Stimulated activated CD8-positive, alpha-beta memory T cell treated with anti-CD3 and anti-CD28 coated beads, Interleukin-7, amount 100 ng/mL, for 24 hours (primary cell): ENCODE measurements at regions not wholly inside any gene's neighbourhood (a gene's known extent, or its start where the extent isn't known, plus 50 kb on each side); places are given as distances from the start of the nearest gene placed in this dataset.
"Not testable (repeated sequence)": the region's sequence is repeated elsewhere in the genome, so short reads cannot be mapped to it uniquely, and the experiment has no call there.

Source experiments
- DNase-seq: peaks from one replicate; pipeline ENCODE4 v3.0.0-alpha.2; 2020; ENCODE audit warnings: low read depth

- no peak for DNase-seq
Measured at GRCh38 chr4:82247629-82248028, 126.2 kb downstream of the HNRNPD start.

- no peak for DNase-seq
Measured at GRCh38 chr4:82247171-82247570, 126.6 kb downstream of the HNRNPD start.

GRCh38 chr4:82241534-82241933 lies 132.3 kb downstream of the HNRNPD start:
- DNase-seq, result no peak

GRCh38 chr4:82240410-82240809 lies 133.4 kb downstream of the HNRNPD start:
- no peak for DNase-seq

GRCh38 chr4:82237142-82237541 lies 136.6 kb downstream of the HNRNPD start:
- DNase-seq, result not testable (repeated sequence)

- no peak for DNase-seq
Measured at GRCh38 chr4:82235346-82235745, 138.4 kb downstream of the HNRNPD start.

GRCh38 chr4:82232891-82233290 lies 140.9 kb downstream of the HNRNPD start:
- no peak for DNase-seq

- no peak for DNase-seq
Measured at GRCh38 chr4:82231806-82232205, 142.0 kb downstream of the HNRNPD start.

- DNase-seq, result no peak
Measured at GRCh38 chr4:82230306-82230705, 143.5 kb downstream of the HNRNPD start.

- no peak for DNase-seq
Measured at GRCh38 chr4:82225030-82225429, 148.8 kb downstream of the HNRNPD start.

GRCh38 chr4:82223715-82224114 lies 150.1 kb downstream of the HNRNPD start:
- no peak for DNase-seq

GRCh38 chr4:82219346-82219745 lies 154.4 kb downstream of the HNRNPD start:
- no peak for DNase-seq

GRCh38 chr4:82217986-82218715 lies 155.6 kb downstream of the HNRNPD start:
- no peak for DNase-seq

- no peak for DNase-seq
Measured at GRCh38 chr4:82216219-82216618, 157.6 kb downstream of the HNRNPD start.

GRCh38 chr4:82215800-82216199 lies 158.0 kb downstream of the HNRNPD start:
- no peak for DNase-seq

GRCh38 chr4:82215039-82215438 lies 158.8 kb downstream of the HNRNPD start:
- DNase-seq, result no peak

- DNase-seq, result no peak
Measured at GRCh38 chr4:82213485-82214417, 160.0 kb downstream of the HNRNPD start.

- peak; percentile 4 for DNase-seq
Measured at GRCh38 chr4:82201805-82202641, 171.8 kb downstream of the HNRNPD start.

- DNase-seq, result no peak
Measured at GRCh38 chr4:82201303-82201702, 172.5 kb downstream of the HNRNPD start.

- no peak for DNase-seq
Measured at GRCh38 chr4:82200046-82200445, 173.7 kb downstream of the HNRNPD start.

- no peak for DNase-seq
Measured at GRCh38 chr4:82194329-82194728, 179.5 kb downstream of the HNRNPD start.

GRCh38 chr4:82192017-82192673 lies 181.6 kb downstream of the HNRNPD start:
- DNase-seq, result no peak
